Testis (tissue), 2 donors: ENCODE measurements at regions not wholly inside any gene's neighbourhood (a gene's known extent, or its start where the extent isn't known, plus 50 kb on each side); places are given as distances from the start of the nearest gene placed in this dataset.

Experiments
- DNase-seq: peaks from one replicate; pipeline ENCODE4 v3.0.0-alpha.2; 2019
- H3K27ac ChIP-seq, 2 donors: fragments of 200-600 bp; sonication (generic); one replicate each; pipeline ENCODE4 v1.5.1; 2019
- H3K27me3 ChIP-seq: fragments of 200-600 bp; sonication (generic); one replicate; pipeline ENCODE4 v1.5.1; 2019
- H3K36me3 ChIP-seq: fragments of 200-600 bp; sonication (generic); one replicate; pipeline ENCODE4 v1.5.1; 2017; ENCODE audit warnings: low read depth; ENCODE audit errors: missing control alignments
- H3K4me1 ChIP-seq: fragments of 200-600 bp; sonication (generic); one replicate; pipeline ENCODE4 v1.5.1; 2019
- H3K4me3 ChIP-seq, 2 donors: fragments of 200-600 bp; sonication (generic); one replicate each; pipeline ENCODE4 v1.5.1; 2017 to 2019
- H3K9me3 ChIP-seq: fragments of 200-600 bp; sonication (generic); one replicate; pipeline ENCODE4 v1.5.1; 2017
- CTCF ChIP-seq, 3 experiments: fragments of 450-650 bp in 2 of 3; fragments of 200-600 bp in 1 of 3; sonication (generic) in 1 of 3; IDR thresholded peaks; one replicate each; pipeline ENCODE4 v1.5.1; 2016 to 2019; ENCODE audit warnings: antibody characterized with exemption in 3 of 3, mild to moderate bottlenecking in 2 of 3, moderate library complexity in 1 of 3
- POLR2A ChIP-seq: fragments of 450-650 bp; IDR thresholded peaks from one replicate; pipeline ENCODE4 v1.6.1; 2017; ENCODE audit warnings: antibody characterized with exemption, mild to moderate bottlenecking, moderate library complexity
- WGBS, 2 donors: methylation state at CpG; one replicate each; pipeline ENCODE4 v1.1.5; 2018; 5-methylcytosine and 5-hydroxymethylcytosine counted together
- intact Hi-C: fragments of 100-400 bp; cut with DNase I; formaldehyde crosslinking; loops from one replicate; pipeline ENCODE4 v1.15.1; 2023; ENCODE audit warnings: low total_unique reads

DNA sequence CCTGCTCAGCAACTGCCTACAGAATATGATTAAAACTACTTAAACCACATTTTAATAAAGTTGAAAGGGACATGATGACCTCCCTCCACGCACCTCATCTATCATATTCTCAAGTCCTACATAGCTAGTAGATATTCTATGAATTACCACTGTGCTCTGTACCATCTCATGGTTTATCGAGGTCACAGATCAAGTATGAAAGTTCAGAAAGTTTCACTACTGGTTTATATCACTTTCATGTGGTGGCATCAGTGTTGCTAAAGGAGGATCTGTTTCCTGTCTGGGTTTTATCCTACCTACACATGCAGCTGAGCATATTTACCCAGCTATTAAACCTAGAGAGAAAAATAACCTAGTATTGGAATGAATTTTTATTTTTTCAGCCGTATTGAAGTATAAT lies 214.9 kb upstream of the MON1B start:
- Histone ChIP-seq H3K9me3 (no peaks in the 10 kb centered on the region), H3K4me3 (no peak overlapping the region), H3K27ac (no peak overlapping the region), H3K4me1 (no peaks in the 10 kb centered on the region), H3K27me3 (no peaks in the 10 kb centered on the region), H3K36me3 (no peaks in the 10 kb centered on the region)
- 92 to 96% methylated on average over 3 of the region's 3 CpGs for WGBS, 2 donors
- DNase-seq = no peak
- intact Hi-C loops = no loop called here
- TF ChIP-seq CTCF (IDR thresholded peaks at IDR 0.05) (no peak), POLR2A (no peak)

DNA sequence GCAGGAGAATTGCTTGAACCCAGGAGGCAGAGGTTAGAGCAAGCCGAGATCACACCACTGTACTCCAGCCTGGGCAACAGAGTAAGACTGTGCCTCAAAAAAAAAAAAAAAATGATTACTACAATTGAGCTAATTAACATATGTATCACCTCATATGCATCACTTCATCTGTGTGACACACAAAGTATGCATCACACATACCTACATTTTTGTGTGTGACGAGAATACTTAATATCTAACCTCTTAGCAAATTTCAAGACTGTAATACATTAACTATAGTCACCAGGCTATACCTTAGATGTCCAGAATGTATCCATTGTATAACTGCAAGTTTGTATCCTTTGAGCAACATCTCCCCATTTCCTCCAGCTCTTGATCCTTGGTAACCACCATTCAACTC lies 214.2 kb upstream of the MON1B start:
- no peaks in the 10 kb centered on the region for H3K9me3 ChIP-seq
- no peaks in the 10 kb centered on the region for H3K4me1 ChIP-seq
- intact Hi-C loops = no loop called here
- no peaks in the 10 kb centered on the region for H3K36me3 ChIP-seq
- TF ChIP-seq CTCF (IDR thresholded peaks at IDR 0.05) (no peak), POLR2A (no peak)
- no peak overlapping the region for H3K27ac ChIP-seq
- H3K4me3 ChIP-seq = no peak overlapping the region
- WGBS, 2 donors = 85 to 87% methylated on average over 2 of the region's 2 CpGs
- H3K27me3 ChIP-seq = no peaks in the 10 kb centered on the region
- no peak for DNase-seq

GRCh38 chr16:76984196-76984595 lies 206.8 kb upstream of the MON1B start:
- H3K9me3 ChIP-seq = no peaks in the 10 kb centered on the region
- TF ChIP-seq POLR2A = no peak
- TF ChIP-seq CTCF (IDR thresholded peaks at IDR 0.05) = no peak
- no peak for DNase-seq
- intact Hi-C loops = no loop called here
- H3K27me3 ChIP-seq = no peaks in the 10 kb centered on the region
- WGBS, 2 donors = 73 to 78% methylated on average over 3 of the region's 3 CpGs
- no peaks in the 10 kb centered on the region for H3K4me1 ChIP-seq
- H3K27ac ChIP-seq = no peak overlapping the region
- H3K36me3 ChIP-seq = no peaks in the 10 kb centered on the region
- H3K4me3 ChIP-seq = no peak overlapping the region

DNA sequence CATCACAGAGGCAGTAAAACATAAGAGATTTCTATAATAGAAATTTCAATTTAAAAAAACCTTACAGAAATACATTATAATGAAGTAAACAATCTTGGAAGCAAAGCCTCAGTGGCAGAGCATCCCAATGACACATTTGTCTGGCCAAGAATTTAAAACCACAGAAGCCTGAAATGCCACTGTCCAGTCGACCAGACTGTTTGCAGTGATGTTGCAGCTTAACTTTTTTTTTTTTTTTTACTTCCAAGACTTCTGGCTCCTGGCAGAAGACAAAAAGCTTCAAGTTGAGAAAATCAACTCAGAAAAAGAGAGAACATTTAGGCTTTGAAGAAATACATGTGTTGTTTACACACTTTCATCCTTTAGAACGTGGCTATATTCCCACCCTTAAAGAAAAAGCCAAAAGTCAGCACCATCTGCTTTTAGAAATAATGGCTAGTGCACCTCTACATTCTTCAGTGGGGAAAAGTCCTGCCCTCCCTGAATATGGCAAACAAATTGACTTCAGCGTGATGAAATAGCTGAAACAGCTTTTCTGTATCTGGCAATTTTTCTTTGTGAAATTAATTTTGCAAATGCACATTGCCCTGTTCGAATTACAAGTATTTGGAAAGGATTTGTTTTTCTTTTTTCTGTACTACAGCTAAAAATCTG lies 205.5 kb upstream of the MON1B start:
- intact Hi-C loops = no loop called here
- 48 to 55% methylated on average over 4 of the region's 4 CpGs for WGBS, 2 donors
- H3K36me3 ChIP-seq = no peaks in the 10 kb centered on the region
- H3K9me3 ChIP-seq = no peaks in the 10 kb centered on the region
- no peak for TF ChIP-seq CTCF (IDR thresholded peaks at IDR 0.05)
- no peak for TF ChIP-seq POLR2A
- DNase-seq = no peak
- no peaks in the 10 kb centered on the region for H3K4me1 ChIP-seq
- no peaks in the 10 kb centered on the region for H3K27me3 ChIP-seq
- H3K27ac ChIP-seq = no peak overlapping the region
- no peak overlapping the region for H3K4me3 ChIP-seq

DNA sequence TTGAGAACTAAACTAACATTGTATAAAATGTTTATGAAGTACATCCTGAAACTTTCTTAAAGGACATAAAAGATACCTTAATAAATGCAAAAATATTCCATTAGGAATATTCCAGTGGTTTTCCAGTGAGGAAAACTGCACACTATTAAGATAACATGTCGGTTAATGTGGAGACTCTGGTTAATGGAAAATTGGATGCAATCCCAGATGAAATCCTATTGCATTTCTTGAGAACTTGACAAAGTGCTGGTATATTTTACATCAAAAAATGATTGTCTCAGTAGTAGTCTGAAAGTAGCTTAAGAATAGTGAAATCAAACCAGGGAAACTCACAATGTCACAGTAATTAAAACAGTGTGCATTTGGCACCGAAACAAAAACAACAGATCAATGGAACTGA lies 202.5 kb upstream of the MON1B start:
- no peak for DNase-seq
- Histone ChIP-seq H3K9me3 (no peaks in the 10 kb centered on the region), H3K36me3 (no peaks in the 10 kb centered on the region), H3K27me3 (no peaks in the 10 kb centered on the region), H3K27ac (no peak overlapping the region), H3K4me1 (no peaks in the 10 kb centered on the region), H3K4me3 (no peak overlapping the region)
- no peak for TF ChIP-seq POLR2A
- no peak for TF ChIP-seq CTCF (IDR thresholded peaks at IDR 0.05)
- WGBS, 2 donors = 57 to 73% methylated on average over 2 of the region's 2 CpGs
- intact Hi-C loops = no loop called here
